ENCODE measurements at regions not wholly inside any gene's neighbourhood (a gene's known extent, or its start where the extent isn't known, plus 50 kb on each side); places are given as distances from the start of the nearest gene placed in this dataset.

DNA sequence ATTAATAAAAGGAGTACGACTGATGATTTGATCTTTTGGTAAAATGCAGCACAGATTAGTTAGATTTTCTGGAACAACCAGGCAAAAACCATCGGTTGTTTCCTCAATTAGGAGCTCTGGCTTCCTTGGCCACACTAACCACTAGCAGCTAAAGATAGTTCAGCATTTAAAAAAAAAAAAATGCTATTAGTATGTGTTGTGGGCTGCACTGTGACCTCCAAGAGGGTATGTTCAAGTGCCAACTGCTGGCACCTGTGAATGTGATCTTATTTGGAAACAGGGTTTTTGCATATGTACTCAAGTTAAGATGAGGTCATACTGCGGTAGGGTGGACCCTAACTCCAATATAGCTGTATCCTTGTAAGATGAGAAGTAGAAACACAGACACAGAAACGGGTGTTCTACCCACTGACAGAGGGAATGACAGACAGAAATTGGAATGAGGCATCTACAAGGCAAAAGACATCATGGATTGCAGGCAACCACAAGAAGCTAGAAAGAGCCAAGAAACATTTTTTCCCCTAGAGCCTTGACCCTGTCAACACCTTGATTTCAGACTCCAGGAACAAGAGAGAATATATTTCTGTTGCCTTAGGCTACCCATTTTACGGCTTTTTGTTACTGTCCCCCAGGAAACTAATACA is 534.6 kb upstream of the ROBO2 start:
- TF ChIP-seq EP300 (IDR thresholded peaks at IDR 0.05) = no peak
- TF ChIP-seq, protein P1, sequence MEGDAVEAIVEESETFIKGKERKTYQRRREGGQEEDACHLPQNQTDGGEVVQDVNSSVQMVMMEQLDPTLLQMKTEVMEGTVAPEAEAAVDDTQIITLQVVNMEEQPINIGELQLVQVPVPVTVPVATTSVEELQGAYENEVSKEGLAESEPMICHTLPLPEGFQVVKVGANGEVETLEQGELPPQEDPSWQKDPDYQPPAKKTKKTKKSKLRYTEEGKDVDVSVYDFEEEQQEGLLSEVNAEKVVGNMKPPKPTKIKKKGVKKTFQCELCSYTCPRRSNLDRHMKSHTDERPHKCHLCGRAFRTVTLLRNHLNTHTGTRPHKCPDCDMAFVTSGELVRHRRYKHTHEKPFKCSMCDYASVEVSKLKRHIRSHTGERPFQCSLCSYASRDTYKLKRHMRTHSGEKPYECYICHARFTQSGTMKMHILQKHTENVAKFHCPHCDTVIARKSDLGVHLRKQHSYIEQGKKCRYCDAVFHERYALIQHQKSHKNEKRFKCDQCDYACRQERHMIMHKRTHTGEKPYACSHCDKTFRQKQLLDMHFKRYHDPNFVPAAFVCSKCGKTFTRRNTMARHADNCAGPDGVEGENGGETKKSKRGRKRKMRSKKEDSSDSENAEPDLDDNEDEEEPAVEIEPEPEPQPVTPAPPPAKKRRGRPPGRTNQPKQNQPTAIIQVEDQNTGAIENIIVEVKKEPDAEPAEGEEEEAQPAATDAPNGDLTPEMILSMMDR (IDR thresholded peaks at IDR 0.05) = no peak
